Vagina (tissue), 2 donors: ENCODE measurements at regions not wholly inside any gene's neighbourhood (a gene's known extent, or its start where the extent isn't known, plus 50 kb on each side); places are given as distances from the start of the nearest gene placed in this dataset.

ENCODE experiments used
- POLR2AphosphoS5 ChIP-seq, 2 donors: sonication (generic); formaldehyde crosslinking; IDR thresholded peaks; one replicate each; pipeline ENCODE4 v1.9.0; 2017; ENCODE audit warnings: antibody characterized with exemption in 2 of 2, mild to moderate bottlenecking in 2 of 2, low read depth in 1 of 2; ENCODE audit not compliant: insufficient read depth in 1 of 2
- TF ChIP-seq, protein P1 (sequence below), 3 experiments: fragments of 450-650 bp in 2 of 3; fragments of 200-600 bp in 1 of 3; sonication (generic) in 1 of 3; IDR thresholded peaks; one replicate each; pipeline ENCODE4 v1.5.1; 2017 to 2019; ENCODE audit warnings: antibody characterized with exemption in 3 of 3, mild to moderate bottlenecking in 2 of 3, moderate library complexity in 2 of 3

DNA sequence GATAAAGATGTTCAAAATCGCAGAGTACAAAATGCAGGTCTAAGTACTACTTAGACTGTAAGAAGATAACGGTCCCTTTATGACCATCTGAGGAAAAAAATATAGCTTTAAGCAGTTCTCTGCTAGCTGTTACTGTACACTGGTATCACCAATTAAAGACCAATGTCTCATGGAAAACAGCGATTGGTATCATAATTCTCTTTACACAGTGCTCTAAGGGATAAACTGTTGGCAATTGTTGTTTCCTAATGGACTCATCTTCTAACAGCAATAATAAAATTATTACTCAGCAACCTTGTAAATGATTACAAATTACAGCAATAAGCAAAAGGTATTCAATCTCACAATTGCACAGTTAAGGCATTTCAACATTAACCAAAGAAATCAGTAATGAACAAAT, 142.2 kb upstream of the DLGAP1 start:
- TF ChIP-seq, protein P1, sequence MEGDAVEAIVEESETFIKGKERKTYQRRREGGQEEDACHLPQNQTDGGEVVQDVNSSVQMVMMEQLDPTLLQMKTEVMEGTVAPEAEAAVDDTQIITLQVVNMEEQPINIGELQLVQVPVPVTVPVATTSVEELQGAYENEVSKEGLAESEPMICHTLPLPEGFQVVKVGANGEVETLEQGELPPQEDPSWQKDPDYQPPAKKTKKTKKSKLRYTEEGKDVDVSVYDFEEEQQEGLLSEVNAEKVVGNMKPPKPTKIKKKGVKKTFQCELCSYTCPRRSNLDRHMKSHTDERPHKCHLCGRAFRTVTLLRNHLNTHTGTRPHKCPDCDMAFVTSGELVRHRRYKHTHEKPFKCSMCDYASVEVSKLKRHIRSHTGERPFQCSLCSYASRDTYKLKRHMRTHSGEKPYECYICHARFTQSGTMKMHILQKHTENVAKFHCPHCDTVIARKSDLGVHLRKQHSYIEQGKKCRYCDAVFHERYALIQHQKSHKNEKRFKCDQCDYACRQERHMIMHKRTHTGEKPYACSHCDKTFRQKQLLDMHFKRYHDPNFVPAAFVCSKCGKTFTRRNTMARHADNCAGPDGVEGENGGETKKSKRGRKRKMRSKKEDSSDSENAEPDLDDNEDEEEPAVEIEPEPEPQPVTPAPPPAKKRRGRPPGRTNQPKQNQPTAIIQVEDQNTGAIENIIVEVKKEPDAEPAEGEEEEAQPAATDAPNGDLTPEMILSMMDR (IDR thresholded peaks at IDR 0.05) = no peak
- TF ChIP-seq POLR2AphosphoS5 (IDR thresholded peaks at IDR 0.05; ENCODE audit: insufficient read depth in 1 of 2, low read depth in 1 of 2) = no peak
